ENCODE measurements at regions not wholly inside any gene's neighbourhood (a gene's known extent, or its start where the extent isn't known, plus 50 kb on each side); places are given as distances from the start of the nearest gene placed in this dataset.

GRCh38 chr16:86736502-86736901, 158.2 kb downstream of the FOXL1 start:
- TF ChIP-seq POLR2AphosphoS5 (IDR thresholded peaks at IDR 0.05): no peak
- TF ChIP-seq, protein P1, sequence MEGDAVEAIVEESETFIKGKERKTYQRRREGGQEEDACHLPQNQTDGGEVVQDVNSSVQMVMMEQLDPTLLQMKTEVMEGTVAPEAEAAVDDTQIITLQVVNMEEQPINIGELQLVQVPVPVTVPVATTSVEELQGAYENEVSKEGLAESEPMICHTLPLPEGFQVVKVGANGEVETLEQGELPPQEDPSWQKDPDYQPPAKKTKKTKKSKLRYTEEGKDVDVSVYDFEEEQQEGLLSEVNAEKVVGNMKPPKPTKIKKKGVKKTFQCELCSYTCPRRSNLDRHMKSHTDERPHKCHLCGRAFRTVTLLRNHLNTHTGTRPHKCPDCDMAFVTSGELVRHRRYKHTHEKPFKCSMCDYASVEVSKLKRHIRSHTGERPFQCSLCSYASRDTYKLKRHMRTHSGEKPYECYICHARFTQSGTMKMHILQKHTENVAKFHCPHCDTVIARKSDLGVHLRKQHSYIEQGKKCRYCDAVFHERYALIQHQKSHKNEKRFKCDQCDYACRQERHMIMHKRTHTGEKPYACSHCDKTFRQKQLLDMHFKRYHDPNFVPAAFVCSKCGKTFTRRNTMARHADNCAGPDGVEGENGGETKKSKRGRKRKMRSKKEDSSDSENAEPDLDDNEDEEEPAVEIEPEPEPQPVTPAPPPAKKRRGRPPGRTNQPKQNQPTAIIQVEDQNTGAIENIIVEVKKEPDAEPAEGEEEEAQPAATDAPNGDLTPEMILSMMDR (IDR thresholded peaks at IDR 0.05): no peak
- no peak for TF ChIP-seq POLR2A (IDR thresholded peaks at IDR 0.05)
